ENCODE measurements at regions not wholly inside any gene's neighbourhood (a gene's known extent, or its start where the extent isn't known, plus 50 kb on each side); places are given as distances from the start of the nearest gene placed in this dataset.

DNA sequence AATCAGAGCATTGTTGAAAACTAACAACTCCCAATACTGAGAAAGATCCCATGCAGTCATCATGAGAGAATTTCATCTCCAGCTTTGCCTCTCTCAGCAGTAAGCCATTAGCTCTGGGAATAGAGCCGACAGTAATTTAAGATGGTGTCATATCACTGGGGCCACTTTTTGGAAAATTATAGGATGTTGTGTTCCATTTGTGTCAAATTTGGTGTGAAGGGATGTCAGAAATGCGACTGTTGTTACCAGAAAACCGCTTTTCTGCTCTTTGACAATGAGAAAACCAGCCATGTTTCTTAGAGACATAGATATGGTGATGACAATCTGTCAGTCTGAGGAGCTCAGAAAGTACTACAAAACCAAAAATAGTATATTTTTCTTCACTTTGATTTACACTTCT lies 106.3 kb upstream of the KHDRBS2 start:
- TF ChIP-seq, protein P1, sequence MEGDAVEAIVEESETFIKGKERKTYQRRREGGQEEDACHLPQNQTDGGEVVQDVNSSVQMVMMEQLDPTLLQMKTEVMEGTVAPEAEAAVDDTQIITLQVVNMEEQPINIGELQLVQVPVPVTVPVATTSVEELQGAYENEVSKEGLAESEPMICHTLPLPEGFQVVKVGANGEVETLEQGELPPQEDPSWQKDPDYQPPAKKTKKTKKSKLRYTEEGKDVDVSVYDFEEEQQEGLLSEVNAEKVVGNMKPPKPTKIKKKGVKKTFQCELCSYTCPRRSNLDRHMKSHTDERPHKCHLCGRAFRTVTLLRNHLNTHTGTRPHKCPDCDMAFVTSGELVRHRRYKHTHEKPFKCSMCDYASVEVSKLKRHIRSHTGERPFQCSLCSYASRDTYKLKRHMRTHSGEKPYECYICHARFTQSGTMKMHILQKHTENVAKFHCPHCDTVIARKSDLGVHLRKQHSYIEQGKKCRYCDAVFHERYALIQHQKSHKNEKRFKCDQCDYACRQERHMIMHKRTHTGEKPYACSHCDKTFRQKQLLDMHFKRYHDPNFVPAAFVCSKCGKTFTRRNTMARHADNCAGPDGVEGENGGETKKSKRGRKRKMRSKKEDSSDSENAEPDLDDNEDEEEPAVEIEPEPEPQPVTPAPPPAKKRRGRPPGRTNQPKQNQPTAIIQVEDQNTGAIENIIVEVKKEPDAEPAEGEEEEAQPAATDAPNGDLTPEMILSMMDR (IDR thresholded peaks at IDR 0.05): no peak
- no peak for TF ChIP-seq POLR2A (IDR thresholded peaks at IDR 0.05)

Data from Peyer's patch (tissue), 4 donors.